Smooth muscle cell of the brain vasculature (primary cell): ENCODE measurements at regions not wholly inside any gene's neighbourhood (a gene's known extent, or its start where the extent isn't known, plus 50 kb on each side); places are given as distances from the start of the nearest gene placed in this dataset.

Experiments used
- DNase-seq: peaks from one replicate; pipeline ENCODE4 v3.0.0-alpha.2; 2012; ENCODE audit warnings: low read depth, low spot score

GRCh38 chr2:120674246-120675170 lies 61.2 kb upstream of the GLI2 start:
- no peak for DNase-seq

GRCh38 chr2:120675460-120676130 lies 60.1 kb upstream of the GLI2 start:
- DNase-seq = peak; percentile 13

- DNase-seq = no peak
Observed at GRCh38 chr2:120677221-120677620, 58.4 kb upstream of the GLI2 start.

GRCh38 chr2:120677696-120678247 lies 57.9 kb upstream of the GLI2 start:
- no peak for DNase-seq

- no peak for DNase-seq
Observed at GRCh38 chr2:120678251-120678650, 57.4 kb upstream of the GLI2 start.

- DNase-seq = no peak
Observed at GRCh38 chr2:120678926-120679325, 56.7 kb upstream of the GLI2 start.

GRCh38 chr2:120679526-120679925 lies 56.1 kb upstream of the GLI2 start:
- no peak for DNase-seq

GRCh38 chr2:120680136-120680761 lies 55.4 kb upstream of the GLI2 start:
- DNase-seq = peak; percentile 69

- no peak for DNase-seq
Observed at GRCh38 chr2:120681181-120681580, 54.5 kb upstream of the GLI2 start.

- DNase-seq = no peak
Observed at GRCh38 chr2:120681696-120682288, 53.9 kb upstream of the GLI2 start.

GRCh38 chr2:120682654-120683053 lies 53.0 kb upstream of the GLI2 start:
- DNase-seq = no peak

- no peak for DNase-seq
Observed at GRCh38 chr2:120683081-120683480, 52.6 kb upstream of the GLI2 start.

- no peak for DNase-seq
Observed at GRCh38 chr2:120683701-120684100, 52.0 kb upstream of the GLI2 start.

GRCh38 chr2:120684289-120685065 lies 51.2 kb upstream of the GLI2 start:
- no peak for DNase-seq

- DNase-seq = no peak
Observed at GRCh38 chr2:120685066-120685973, 50.3 kb upstream of the GLI2 start.
